ENCODE measurements at regions not wholly inside any gene's neighbourhood (a gene's known extent, or its start where the extent isn't known, plus 50 kb on each side); places are given as distances from the start of the nearest gene placed in this dataset.
"Not testable (repeated sequence)": the region's sequence is repeated elsewhere in the genome, so short reads cannot be mapped to it uniquely, and the experiment has no call there.

- no peak for DNase-seq
These were observed 463.2 kb upstream of the RUNX1 start for GRCh38 chr21:35512346-35512745.

DNA sequence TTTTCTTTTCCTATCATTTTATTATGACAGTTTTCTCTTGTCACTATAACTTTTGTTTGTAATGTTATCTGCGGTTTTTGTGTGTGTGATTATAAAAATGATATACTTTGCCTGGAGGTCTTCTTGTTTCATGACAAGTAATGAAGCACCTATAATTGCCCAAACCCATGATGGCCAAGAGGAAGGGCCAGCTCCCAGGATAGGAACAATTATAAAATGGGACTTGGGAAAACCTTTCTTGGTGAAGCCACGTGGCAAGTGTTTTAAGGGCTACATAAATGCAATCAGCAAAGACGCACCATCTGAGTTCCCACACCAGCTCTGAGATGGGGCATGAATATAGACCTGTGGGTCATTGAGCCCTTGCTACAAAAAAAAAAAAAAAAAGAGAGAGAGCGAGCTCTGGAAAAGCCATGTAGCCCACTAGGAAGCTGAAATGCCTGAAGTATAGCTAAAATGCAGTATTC, 462.6 kb upstream of the RUNX1 start:
- no peak for DNase-seq

- no peak for DNase-seq
These were observed 462.0 kb upstream of the RUNX1 start for GRCh38 chr21:35510957-35511695.

DNA sequence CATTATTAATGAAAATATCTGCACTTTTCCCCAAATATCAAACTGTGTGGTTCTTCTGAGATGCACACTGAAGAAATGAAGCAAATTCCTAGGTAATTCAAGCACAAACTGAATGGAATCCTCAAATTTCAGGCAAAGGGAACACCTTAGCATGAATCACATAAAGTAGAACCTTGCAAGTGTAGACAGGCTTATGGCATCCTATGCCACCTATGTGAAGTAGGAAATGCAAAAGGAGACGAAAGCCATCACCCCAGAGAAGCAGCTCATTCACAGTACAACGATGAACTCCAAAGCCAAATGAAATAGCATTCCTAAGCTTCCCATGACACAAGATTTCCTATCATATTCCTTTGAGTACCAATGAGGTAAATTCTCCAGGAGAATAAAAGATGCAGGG, 461.2 kb upstream of the RUNX1 start:
- no peak for DNase-seq

DNA sequence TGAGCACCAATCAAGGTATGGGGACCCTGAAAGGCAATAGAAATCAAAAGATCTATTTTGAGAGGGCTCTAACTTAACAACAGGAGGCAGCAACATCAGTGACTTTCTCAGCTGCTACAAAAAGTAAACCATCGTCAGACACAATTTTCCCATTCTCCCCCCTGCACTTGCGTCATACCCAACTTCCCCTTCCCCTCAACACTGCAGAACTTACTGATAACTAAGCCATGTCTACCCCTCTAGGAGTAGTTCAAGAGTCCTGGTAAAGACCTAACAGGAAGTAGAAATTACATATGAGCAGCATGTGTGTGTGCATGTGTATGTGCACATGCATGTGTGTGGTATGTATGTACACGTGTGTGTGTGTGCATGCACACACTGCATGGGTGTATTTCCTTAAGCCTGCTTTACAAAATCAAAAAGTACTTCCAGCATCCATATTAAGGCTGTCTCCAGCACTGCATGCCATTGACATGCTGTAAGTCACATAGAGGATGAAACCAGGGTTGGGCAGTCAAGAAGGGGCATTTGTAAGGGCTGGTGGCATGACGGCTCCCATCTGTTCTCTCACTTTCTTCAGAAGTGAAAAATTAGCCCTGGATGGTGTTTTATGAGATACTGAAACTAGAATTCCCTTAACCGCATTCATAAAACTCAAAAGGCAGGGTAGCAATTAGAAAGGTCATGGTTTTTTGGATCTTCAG, 460.1 kb upstream of the RUNX1 start:
- no peak for DNase-seq

DNA sequence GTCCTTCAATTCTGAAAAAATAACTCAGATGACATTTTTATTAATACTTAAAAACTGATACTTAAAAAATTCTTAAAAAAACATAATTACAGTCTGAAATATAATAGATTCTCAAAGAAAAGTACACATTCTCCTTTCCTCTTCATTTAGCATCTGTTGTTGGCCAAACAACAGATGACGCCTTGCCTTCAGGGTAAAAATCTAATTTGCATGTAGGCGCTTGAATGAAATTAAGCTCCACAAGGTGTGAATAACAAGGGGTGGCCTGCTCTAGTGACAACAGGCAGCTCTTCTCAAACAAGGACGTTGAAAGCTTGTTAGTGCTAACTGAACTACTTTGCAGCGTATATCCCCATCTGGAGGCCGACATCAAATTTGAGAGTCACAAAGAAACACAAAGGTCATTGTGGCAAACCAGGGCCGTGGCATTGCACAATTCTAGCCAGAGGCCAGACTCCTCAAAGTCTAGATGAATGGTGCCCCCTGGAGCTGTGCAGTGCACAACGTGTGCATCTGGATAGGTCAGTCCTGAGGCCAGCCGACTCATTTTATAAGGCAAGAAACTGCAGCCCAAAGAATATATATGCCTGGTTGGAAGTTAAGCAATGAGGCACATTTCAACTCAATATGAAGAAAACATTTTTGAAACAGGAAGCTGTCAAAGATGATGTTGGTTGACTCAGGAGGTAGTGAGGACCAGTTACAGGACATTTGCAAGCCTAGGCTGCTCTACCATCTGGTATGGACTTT, 459.2 kb upstream of the RUNX1 start:
- DNase-seq, result peak; percentile 52

- no peak for DNase-seq
These were observed 458.2 kb upstream of the RUNX1 start for GRCh38 chr21:35507181-35507759.

DNA sequence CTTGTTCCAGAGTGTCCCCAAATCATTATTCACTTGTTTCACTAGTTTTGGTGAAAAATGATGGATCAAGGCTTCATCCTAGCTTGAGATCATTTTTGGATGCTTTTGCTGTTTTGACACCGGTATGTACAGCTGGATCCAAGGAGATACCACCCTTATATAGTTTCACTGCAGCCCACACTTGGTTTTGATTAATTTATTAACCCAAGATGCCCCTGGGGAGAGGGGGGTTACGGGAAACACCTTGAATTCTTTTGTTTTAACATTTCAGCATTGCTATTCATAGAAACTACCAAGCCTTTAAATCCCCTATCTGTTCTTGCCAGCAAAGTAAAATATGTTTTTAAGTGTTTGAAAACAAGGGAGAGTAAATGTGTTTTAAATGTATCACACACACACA, 457.7 kb upstream of the RUNX1 start:
- no peak for DNase-seq

GRCh38 chr21:35506352-35506751, 457.2 kb upstream of the RUNX1 start:
- no peak for DNase-seq

DNA sequence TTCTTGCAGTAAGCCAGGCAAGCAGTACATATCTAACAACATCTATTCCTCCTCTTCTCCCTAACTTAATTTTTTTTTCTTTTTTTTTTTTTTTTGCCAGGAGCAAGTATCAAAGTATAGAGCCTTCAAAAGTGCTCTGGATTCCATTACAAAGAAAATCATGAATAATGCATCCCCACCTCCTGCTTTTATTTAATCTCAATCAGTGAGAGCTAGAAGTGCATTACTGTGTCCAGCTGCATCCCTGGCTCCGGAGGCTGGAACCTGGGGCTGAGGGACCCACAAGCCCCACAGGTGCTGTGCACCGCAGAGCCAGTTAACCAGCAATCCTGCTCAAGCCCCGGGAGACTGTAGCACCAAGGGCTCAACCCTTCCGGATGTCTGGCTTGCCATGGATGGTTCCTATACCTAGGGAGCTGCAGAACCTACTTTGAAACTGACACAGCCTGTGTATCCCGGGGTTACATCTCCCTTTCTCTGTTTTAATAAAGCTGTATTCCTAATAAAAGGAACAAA, 455.9 kb upstream of the RUNX1 start:
- DNase-seq, result no peak

DNA sequence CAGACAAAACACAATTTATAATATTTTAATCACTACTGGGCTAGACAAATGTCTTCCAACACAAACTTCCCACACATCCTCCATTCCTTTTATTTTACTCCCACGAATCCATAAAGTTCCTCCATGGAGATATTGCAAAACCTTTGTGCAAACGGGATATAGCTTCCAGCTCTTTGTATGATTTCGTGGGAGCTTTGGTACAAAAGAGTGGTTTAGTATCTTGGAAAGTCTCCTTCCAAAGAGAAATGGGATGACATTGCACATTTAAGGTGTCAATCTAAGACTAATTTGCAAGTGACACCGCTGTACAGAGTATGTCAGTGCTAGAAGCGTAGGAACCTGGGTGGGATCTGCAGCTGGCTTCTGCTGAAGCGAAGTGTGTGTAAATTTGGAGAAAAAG, 455.2 kb upstream of the RUNX1 start:
- DNase-seq, result no peak

DNA sequence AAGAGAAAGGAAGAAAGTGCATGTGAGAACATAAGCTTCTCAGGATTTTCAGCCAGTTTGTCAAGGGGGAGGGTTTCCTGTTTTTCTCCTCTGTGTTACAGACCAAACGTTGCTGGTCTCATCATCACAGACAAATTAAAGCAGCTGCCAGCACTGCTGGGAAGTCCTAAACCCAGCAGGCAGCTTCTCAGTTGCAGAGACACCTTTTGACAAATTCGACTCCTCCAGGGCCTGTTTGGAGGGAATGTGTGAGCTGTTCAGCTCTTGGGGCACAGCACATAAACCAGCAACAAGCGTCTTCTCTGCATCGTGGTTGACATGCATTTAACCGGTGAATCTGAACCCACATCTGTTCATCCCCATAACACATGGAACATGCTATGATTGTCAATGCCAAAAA, 454.6 kb upstream of the RUNX1 start:
- no peak for DNase-seq

- no peak for DNase-seq
These were observed 453.7 kb upstream of the RUNX1 start for GRCh38 chr21:35502821-35503220.

DNA sequence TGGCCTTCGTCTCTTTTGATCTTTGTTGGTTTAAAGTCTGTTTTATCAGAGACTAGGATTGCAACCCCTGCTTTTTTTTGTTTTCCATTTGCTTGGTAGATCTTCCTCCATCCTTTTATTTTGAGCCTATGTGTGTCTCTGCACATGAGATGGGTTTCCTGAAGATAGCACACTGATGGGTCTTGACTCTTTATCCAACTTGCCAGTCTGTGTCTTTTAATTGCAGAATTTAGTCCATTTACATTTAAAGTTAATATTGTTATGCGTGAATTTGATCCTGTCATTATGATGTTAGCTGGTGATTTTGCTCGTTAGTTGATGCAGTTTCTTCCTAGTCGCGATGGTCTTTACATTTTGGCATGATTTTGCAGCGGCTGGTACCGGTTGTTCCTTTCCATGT, 448.4 kb upstream of the RUNX1 start:
- DNase-seq, result not testable (repeated sequence)

- no peak for DNase-seq
These were observed 443.0 kb upstream of the RUNX1 start for GRCh38 chr21:35491920-35492678.

DNA sequence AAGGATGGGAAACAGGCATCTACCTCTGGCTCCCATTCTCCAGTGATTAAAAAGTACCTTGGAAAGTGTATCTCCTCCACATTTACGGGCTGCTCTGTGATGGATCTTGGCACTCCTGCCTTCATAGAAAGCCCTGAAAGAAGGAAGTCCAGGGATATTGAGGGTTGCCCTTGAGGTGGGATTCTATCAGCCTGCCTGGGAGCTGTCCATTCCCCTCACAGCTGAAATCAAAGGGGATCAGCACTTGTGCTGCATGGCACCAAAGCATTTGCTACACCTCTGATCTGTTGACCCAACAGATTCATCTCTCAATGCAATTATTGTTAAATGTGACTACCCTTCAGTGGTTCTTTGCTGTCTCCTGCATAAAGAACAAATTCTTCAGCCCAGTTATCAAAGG, 442.0 kb upstream of the RUNX1 start:
- DNase-seq, result no peak

GRCh38 chr21:35489389-35489980, 440.4 kb upstream of the RUNX1 start:
- no peak for DNase-seq

DNA sequence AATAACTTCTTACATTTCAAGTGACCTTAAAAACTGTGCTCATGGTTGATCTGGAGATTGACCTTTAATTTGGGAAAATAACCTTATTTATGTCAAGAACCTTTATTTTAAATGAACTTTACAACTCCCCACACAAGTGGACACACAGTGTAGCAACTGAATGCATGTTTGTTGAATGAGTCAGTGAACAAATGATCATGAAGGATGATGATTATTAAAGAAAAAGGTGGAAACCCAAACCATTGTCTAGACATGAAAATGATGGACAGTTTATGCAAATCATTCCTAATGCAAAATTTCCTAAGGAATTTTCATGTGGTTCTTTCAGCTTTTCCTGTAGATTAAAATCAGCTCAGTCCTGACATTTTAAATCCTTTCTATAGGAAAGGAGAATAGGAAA, 439.8 kb upstream of the RUNX1 start:
- DNase-seq, result no peak

GRCh38 chr21:35485364-35485763, 436.3 kb upstream of the RUNX1 start:
- no peak for DNase-seq

- no peak for DNase-seq
These were observed 435.7 kb upstream of the RUNX1 start for GRCh38 chr21:35484851-35485250.

- no peak for DNase-seq
These were observed 434.9 kb upstream of the RUNX1 start for GRCh38 chr21:35484032-35484431.

Data from CD4-positive, alpha-beta T cell treated with Interferon gamma for 1 hour (primary cell).